GM19023 (cell line): ENCODE measurements at regions not wholly inside any gene's neighbourhood (a gene's known extent, or its start where the extent isn't known, plus 50 kb on each side); places are given as distances from the start of the nearest gene placed in this dataset.

Experiments
- ATAC-seq: cut with Tn5 transposase; IDR thresholded peaks from one replicate; pipeline ENCODE4 v1.9.1; 2021; ENCODE audit warnings: mild to moderate bottlenecking, moderate library complexity; ENCODE audit not compliant: unreplicated experiment

DNA sequence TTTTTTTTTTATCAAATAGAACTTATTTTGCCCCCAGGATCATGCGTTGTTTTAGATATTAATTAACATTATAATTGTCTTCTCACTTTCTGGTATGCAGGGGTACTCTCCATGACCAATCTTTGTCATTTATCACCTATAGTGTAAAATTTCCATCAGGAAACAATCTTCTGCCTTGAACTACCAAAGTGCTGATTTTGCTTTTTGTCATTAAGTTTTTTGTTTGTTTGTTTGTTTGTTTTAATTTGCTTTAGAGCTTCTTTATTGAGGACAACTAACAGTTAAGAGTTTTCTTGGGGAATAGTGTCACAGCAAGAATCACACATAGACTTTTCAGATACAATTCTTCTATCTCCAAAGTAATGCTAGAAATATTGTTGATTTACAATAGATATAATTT lies 171.2 kb upstream of the PRPS1L1 start:
- ATAC-seq: no peak

DNA sequence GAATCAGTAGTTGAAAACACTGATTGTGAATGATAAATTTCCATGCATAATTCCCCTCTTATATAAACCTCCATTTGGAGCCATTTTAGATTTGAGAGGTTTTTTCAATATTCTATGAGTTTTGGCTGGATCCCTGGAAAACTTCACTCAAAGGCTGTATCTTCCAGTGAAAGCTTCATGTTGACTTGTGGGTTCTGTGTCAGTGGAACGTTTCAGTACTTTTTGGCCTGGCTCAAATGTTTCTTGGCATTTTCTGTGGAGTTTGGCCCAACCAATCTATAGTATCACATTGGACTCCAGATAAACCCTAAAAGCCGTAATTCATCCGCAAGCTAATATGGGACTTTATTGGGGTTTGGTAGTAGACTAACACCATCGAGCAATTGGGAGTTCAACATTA lies 172.6 kb upstream of the PRPS1L1 start:
- ATAC-seq: no peak

DNA sequence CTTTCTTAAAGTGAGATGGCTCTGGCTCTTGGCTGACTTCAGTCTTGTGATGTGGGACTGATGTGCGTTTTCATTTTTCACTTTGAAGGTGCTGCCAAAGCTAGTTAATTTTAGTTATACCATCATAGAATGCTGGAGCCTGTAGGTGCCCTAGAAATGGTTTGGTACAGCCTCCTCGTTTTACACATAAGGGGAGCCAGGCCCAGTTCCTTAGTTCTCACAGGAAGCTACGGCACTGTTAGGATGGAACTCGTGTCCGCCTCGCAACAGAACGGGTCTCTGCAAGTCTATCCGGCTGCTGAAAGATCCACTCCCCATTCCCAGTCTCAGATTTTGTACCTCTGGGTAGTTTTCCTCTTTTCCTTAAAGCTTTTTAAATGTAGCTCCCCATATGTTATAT lies 173.2 kb upstream of the PRPS1L1 start:
- ATAC-seq: no peak

DNA sequence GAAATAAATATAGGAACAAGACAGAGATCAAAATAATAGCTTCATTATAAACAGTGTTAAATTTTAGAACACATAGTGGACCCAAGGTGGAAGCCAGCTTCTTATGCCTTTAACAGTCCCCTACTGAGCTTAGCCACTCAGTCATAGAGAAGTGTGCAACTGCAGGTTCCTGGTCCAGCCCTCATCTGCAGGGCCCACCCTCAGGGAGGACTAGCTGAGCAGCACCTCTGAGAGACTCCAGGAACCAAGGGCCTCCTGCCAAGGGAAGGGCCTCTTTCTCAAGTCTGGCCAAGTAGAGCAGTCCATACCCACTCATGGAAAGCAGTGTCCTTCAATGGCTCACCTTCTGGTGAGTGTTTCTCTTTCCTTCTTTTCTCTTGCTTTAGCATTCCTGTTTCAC lies 173.7 kb upstream of the PRPS1L1 start:
- no peak for ATAC-seq

DNA sequence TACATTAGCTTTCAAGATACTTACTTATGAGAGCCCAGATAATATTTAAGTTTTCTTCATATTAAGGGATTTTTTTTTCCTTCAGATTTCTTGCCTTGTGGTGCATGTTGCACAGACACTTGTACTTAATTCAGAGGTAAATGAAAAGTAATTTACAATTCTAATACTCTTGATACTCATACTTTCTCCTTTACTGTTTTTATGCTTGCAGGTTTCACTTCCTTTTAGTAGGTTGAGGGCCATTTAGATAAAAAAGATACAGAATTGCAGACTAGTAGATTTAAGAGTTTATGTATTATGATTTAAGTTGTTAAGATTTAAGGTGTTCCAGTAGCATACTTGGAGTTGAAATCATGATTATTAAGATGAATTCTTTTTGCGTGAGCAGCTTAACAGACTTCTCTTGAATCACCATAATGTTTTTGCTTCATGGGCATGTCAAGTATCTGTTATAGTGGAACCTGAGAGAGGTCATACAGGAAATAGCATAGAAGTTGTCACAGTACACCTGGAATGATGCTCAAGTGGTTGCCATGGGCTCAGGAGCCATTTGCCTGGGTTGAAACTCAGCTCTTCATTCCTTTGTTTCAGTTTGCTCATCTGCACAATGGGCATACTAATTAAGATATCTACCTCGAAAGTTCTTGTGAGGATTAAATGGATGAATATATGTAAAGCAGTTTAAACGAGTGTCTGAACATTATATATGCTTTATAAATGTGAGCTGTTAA lies 174.8 kb upstream of the PRPS1L1 start:
- ATAC-seq: no peak

GRCh38 chr7:18206331-18206730 lies 178.7 kb upstream of the PRPS1L1 start:
- no peak for ATAC-seq

GRCh38 chr7:18208921-18209320 lies 181.3 kb upstream of the PRPS1L1 start:
- no peak for ATAC-seq

GRCh38 chr7:18210377-18210776 lies 182.7 kb upstream of the PRPS1L1 start:
- no peak for ATAC-seq

GRCh38 chr7:18210788-18211187 lies 183.1 kb upstream of the PRPS1L1 start:
- ATAC-seq: no peak

- no peak for ATAC-seq
Observed at GRCh38 chr7:18212308-18212707, 184.7 kb upstream of the PRPS1L1 start.

GRCh38 chr7:18212758-18213157 lies 185.1 kb upstream of the PRPS1L1 start:
- ATAC-seq: no peak

GRCh38 chr7:18213652-18214051 lies 186.0 kb upstream of the PRPS1L1 start:
- ATAC-seq: no peak

- no peak for ATAC-seq
Observed at GRCh38 chr7:18216270-18216669, 188.6 kb upstream of the PRPS1L1 start.

- no peak for ATAC-seq
Observed at GRCh38 chr7:18221377-18222293, 194.0 kb upstream of the PRPS1L1 start.

DNA sequence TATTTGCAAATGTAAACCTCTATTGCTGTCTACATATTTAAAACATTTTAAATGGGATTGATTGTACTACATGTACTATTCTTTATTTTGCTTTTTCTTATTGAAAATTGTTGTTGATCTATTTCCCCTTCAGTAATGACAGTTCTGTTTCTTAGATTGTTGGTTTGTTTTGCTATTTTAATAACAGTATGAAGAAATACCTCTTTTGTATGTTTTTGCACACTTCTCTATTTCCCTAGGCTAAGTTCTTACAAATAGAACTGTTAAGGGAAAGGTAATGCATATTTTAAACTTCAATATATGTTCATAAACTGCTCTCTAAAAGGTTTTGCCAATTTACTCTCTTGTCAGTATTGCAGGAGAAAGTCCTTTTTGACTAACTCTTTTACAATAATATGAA lies 195.0 kb upstream of the PRPS1L1 start:
- no peak for ATAC-seq

GRCh38 chr7:18224138-18224537 lies 196.5 kb upstream of the PRPS1L1 start:
- ATAC-seq: no peak

DNA sequence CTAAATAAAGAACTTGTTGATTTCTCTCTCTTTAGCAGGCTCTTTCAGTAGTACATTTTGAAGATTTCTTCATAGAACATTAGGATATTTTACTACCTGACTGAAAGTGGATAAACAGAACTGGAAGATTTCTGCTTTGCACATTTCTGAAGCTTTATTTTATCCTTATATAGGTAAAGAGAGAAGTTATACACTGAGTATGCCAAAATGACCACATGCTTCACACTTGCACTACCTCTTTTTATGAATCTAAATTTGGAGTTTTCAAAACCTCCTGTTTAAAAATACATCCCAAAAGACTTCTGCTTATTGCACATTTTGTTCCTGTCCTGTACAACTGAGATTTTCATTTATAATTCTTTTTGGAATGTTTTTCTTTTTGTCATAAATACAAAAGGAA lies 197.4 kb upstream of the PRPS1L1 start:
- no peak for ATAC-seq

DNA sequence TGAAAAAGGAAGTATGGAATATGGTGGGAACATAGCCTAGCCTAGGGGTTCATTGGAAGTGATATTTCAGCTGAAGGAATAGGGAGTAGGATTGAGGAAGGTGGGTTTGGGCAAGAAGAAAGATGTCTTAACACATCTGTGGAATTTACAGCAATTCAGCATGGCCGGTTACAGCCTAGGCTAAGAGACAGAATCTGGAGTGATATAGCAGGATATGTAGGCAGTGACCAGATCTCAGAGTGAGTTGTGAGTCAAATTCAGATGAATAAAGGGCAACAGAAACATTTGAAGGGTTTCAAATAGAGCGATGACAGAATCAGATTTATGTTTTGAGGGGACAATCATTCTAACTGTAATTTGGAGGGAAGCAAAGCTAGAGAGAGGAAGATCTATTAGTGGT lies 199.0 kb upstream of the PRPS1L1 start:
- no peak for ATAC-seq

GRCh38 chr7:18228686-18229085 lies 201.0 kb upstream of the PRPS1L1 start:
- ATAC-seq: no peak

- no peak for ATAC-seq
Observed at GRCh38 chr7:18230271-18230670, 202.6 kb upstream of the PRPS1L1 start.

DNA sequence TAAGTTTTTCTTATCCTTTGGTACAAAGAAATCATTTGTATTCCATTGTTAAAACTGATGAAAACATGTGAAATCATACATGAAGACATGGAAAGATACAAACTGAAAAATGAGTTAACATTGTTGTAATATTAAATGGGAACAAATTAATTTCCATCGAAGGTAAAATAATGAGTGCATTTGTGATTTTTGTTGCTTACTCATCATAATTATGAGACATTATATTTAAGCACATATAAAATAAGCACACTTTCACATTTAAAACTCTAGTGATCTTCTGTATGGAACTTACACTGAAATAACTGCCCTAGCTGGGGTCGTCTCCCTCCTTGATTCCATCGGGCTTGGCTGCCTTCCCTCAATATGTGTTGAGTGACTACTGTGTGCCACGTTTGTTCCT lies 204.2 kb upstream of the PRPS1L1 start:
- no peak for ATAC-seq

DNA sequence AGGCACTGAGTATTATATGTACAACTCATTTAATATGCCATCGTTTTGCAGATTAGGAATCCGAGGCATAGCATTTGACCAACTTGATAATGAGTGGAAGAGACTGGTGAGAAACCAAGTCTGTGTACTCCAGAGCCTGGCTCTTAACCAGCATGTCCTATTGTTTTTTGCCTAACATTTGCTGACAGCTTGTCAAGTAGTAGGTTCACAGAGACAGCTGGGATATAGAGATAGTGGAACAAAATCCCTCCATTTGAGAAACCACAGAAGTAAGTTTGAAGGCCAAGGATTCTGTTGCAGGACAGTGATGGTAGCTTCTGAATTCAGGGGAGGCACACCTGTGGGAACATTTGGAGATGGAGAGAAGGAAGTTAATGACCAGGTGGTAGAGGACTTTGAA lies 206.9 kb upstream of the PRPS1L1 start:
- no peak for ATAC-seq
